BJ (cell line): ENCODE measurements at regions not wholly inside any gene's neighbourhood (a gene's known extent, or its start where the extent isn't known, plus 50 kb on each side); places are given as distances from the start of the nearest gene placed in this dataset.

Source experiments
- CTCF ChIA-PET: fragments of 350-600 bp; formaldehyde crosslinking; extraction: SDS; loops from one replicate; lab custom pipeline; 2021; ENCODE audit warnings: antibody characterized with exemption, inconsistent platforms; lab: Yijun Ruan, JAX
- POLR2A ChIA-PET: fragments of 300-600 bp; sonication (Branson Sonifier 250); formaldehyde crosslinking; extraction: SDS; loops from one replicate; lab custom pipeline; 2021; ENCODE audit warnings: antibody characterized with exemption; lab: Charles Lee
- DNase-seq: peaks from one replicate; pipeline ENCODE4 v3.0.0-alpha.2; 2011; ENCODE audit warnings: low read depth
- H3K27me3 ChIP-seq: 2 replicates; pipeline ENCODE4 v1.6.0; 2011; ENCODE audit warnings: low read length; ENCODE audit not compliant: control insufficient read depth, insufficient read depth
- H3K36me3 ChIP-seq: 2 replicates; pipeline ENCODE4 v1.5.1; 2011; ENCODE audit warnings: low read length; ENCODE audit not compliant: control insufficient read depth, insufficient read depth
- H3K4me3 ChIP-seq: 2 replicates; pipeline ENCODE4 v1.5.1; 2011; ENCODE audit warnings: low read depth, mild to moderate bottlenecking, control low read depth, low read length
- CTCF ChIP-seq: IDR thresholded peaks from 2 replicates; pipeline ENCODE4 v1.5.1; 2011; ENCODE audit warnings: low read depth, mild to moderate bottlenecking, control low read depth, inconsistent platforms, low read length, moderate library complexity; ENCODE audit not compliant: insufficient read depth

- ChIA-PET CTCF (interaction anchor here (0.7 to 1.6 kb wide), 3 partner anchors 13 to 207 kb away, joined by 3 read pairs; no protein-coding TSS in a partner anchor), POLR2A (no interaction called here)
- no peak for DNase-seq
- Histone ChIP-seq H3K36me3 (no peaks in the 10 kb centered on the region), H3K4me3 (no peak overlapping the region), H3K27me3 (peaks cover 2% of the 10 kb centered on the region; the same call in 1 of the 2 replicates)
- no peak for TF ChIP-seq CTCF
These were observed 71.1 kb upstream of the TMEM97 start for GRCh38 chr17:28247671-28248555.

GRCh38 chr17:28249706-28250105, 69.3 kb upstream of the TMEM97 start:
- ChIA-PET CTCF (interaction anchor here (0.7 to 4.9 kb wide), 6 partner anchors 9 to 365 kb away, joined by 3 to 24 read pairs (median 4); no protein-coding TSS in a partner anchor), POLR2A (no interaction called here)
- no peaks in the 10 kb centered on the region for H3K27me3 ChIP-seq
- no peak overlapping the region for H3K4me3 ChIP-seq
- no peak for DNase-seq
- no peak for TF ChIP-seq CTCF
- no peaks in the 10 kb centered on the region for H3K36me3 ChIP-seq

- ChIA-PET POLR2A (no interaction called here), CTCF (interaction anchor here (0.6 to 4.9 kb wide), 16 partner anchors 8 to 447 kb away, joined by 3 to 25 read pairs (median 6); partner anchors contain the start of gene LYRM9)
- no peak for DNase-seq
- Histone ChIP-seq H3K27me3 (peaks cover 3% of the 10 kb centered on the region; the same call in 1 of the 2 replicates), H3K36me3 (no peaks in the 10 kb centered on the region), H3K4me3 (no peak overlapping the region)
- no peak for TF ChIP-seq CTCF
These were observed 66.6 kb upstream of the TMEM97 start for GRCh38 chr17:28252436-28252835.

- ChIA-PET POLR2A (no interaction called here), CTCF (interaction anchor here (1.9 to 4.9 kb wide), 2 partner anchors 13 to 20 kb away, joined by 4 to 24 read pairs; no protein-coding TSS in a partner anchor)
- TF ChIP-seq CTCF = no peak
- no peak for DNase-seq
- Histone ChIP-seq H3K27me3 (peaks cover 6% of the 10 kb centered on the region), H3K4me3 (no peak overlapping the region), H3K36me3 (no peaks in the 10 kb centered on the region)
These were observed 65.3 kb upstream of the TMEM97 start for GRCh38 chr17:28253663-28254062.

- H3K27me3 ChIP-seq = peaks cover 6% of the 10 kb centered on the region
- POLR2A ChIA-PET = no interaction called here
- CTCF ChIA-PET = interaction anchor here (1.4 kb wide), 2 partner anchors 18 to 23 kb away, joined by 3 read pairs; no protein-coding TSS in a partner anchor
- no peaks in the 10 kb centered on the region for H3K36me3 ChIP-seq
- H3K4me3 ChIP-seq = no peak overlapping the region
- no peak for TF ChIP-seq CTCF
- DNase-seq = no peak
These were observed 63.4 kb upstream of the TMEM97 start for GRCh38 chr17:28255616-28256015.
